HEK293 (cell line): ENCODE measurements at regions not wholly inside any gene's neighbourhood (a gene's known extent, or its start where the extent isn't known, plus 50 kb on each side); places are given as distances from the start of the nearest gene placed in this dataset.

Experiments used
- CTCF ChIP-seq: fragments of 450-650 bp; formaldehyde crosslinking; IDR thresholded peaks from 2 replicates; pipeline ENCODE4 v1.5.1; 2016; ENCODE audit warnings: missing biosample characterization, missing genetic modification characterization
- KLF16 ChIP-seq: fragments of 450-650 bp; formaldehyde crosslinking; IDR thresholded peaks from 2 replicates; pipeline ENCODE4 v1.5.1; 2017; ENCODE audit warnings: missing biosample characterization, missing genetic modification characterization
- TCF7L2 ChIP-seq: IDR thresholded peaks from 2 replicates; pipeline ENCODE4 v1.6.1; 2011; ENCODE audit warnings: low read depth, mild to moderate bottlenecking, inconsistent platforms, low read length, moderate library complexity, borderline replicate concordance
- YY1 ChIP-seq: fragments of 450-650 bp; formaldehyde crosslinking; IDR thresholded peaks from 2 replicates; pipeline ENCODE4 v1.5.1; 2018; ENCODE audit warnings: missing biosample characterization, missing genetic modification characterization
- TF ChIP-seq, protein P1 (sequence below): fragments of 450-650 bp; formaldehyde crosslinking; IDR thresholded peaks from 2 replicates; pipeline ENCODE4 v1.5.1; 2016; ENCODE audit warnings: missing biosample characterization, missing genetic modification characterization

DNA sequence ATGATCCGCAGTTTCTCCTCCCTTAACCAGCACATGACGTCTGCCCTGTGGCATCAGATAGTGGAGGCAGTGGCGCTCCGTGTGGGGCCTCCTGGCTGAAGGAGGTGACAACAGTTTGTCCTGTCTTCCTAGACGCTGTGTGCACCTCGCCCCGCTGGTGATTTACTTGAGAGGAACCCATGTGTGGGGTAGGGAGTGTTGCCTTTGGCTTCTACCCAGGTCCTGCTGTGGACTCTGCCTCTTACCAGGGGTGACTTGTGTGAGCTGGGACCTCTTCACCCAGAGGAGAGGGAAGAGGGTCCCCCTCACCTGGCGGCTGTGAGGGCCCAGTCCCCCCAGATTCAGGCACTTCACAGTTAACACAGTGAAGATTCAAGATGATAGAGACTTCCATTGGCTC, 77.6 kb downstream of the TMEM18 start:
- TF ChIP-seq TCF7L2 (no peak), KLF16 (tag by site-specific recombination) (no peak), CTCF (tag by site-specific recombination) (no peak), YY1 (tag by site-specific recombination) (no peak)
- TF ChIP-seq, protein P1, sequence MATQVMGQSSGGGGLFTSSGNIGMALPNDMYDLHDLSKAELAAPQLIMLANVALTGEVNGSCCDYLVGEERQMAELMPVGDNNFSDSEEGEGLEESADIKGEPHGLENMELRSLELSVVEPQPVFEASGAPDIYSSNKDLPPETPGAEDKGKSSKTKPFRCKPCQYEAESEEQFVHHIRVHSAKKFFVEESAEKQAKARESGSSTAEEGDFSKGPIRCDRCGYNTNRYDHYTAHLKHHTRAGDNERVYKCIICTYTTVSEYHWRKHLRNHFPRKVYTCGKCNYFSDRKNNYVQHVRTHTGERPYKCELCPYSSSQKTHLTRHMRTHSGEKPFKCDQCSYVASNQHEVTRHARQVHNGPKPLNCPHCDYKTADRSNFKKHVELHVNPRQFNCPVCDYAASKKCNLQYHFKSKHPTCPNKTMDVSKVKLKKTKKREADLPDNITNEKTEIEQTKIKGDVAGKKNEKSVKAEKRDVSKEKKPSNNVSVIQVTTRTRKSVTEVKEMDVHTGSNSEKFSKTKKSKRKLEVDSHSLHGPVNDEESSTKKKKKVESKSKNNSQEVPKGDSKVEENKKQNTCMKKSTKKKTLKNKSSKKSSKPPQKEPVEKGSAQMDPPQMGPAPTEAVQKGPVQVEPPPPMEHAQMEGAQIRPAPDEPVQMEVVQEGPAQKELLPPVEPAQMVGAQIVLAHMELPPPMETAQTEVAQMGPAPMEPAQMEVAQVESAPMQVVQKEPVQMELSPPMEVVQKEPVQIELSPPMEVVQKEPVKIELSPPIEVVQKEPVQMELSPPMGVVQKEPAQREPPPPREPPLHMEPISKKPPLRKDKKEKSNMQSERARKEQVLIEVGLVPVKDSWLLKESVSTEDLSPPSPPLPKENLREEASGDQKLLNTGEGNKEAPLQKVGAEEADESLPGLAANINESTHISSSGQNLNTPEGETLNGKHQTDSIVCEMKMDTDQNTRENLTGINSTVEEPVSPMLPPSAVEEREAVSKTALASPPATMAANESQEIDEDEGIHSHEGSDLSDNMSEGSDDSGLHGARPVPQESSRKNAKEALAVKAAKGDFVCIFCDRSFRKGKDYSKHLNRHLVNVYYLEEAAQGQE (tag by site-specific recombination), result no peak
